Thoracic aorta (tissue), 2 donors: ENCODE measurements at regions not wholly inside any gene's neighbourhood (a gene's known extent, or its start where the extent isn't known, plus 50 kb on each side); places are given as distances from the start of the nearest gene placed in this dataset.
"Not testable (repeated sequence)": the region's sequence is repeated elsewhere in the genome, so short reads cannot be mapped to it uniquely, and the experiment has no call there.

ENCODE experiments used
- ATAC-seq: fragments of 150-250 bp; one replicate; pipeline ENCODE4 v1.8.0; 2017; ENCODE audit warnings: low read depth; ENCODE audit not compliant: insufficient number of reproducible peaks, low FRiP score
- DNase-seq: peaks from one replicate; pipeline ENCODE4 v3.0.0-alpha.2; 2020; ENCODE audit warnings: low spot score
- H3K27ac ChIP-seq, 2 donors: fragments of 200-600 bp; sonication (generic); 1 replicate in 1 of 2; 2 replicates in 1 of 2; pipeline ENCODE4 v1.5.1; 2016; ENCODE audit warnings: mild to moderate bottlenecking in 2 of 2, moderate library complexity in 2 of 2
- H3K27me3 ChIP-seq: fragments of 200-600 bp; sonication (generic); replicated peaks from 2 replicates; pipeline ENCODE4 v1.6.0; 2016; ENCODE audit warnings: mild to moderate bottlenecking; ENCODE audit not compliant: insufficient read depth
- H3K36me3 ChIP-seq: fragments of 200-600 bp; sonication (generic); one replicate; pipeline ENCODE4 v1.5.1; 2016
- H3K4me1 ChIP-seq, 2 donors: fragments of 200-600 bp; sonication (generic); 1 replicate in 1 of 2; 2 replicates in 1 of 2; pipeline versions ENCODE4 v1.5.1 to v1.6.0; 2016; ENCODE audit warnings: low read depth in 2 of 2, mild to moderate bottlenecking in 1 of 2; ENCODE audit not compliant: control insufficient read depth in 1 of 2
- H3K4me3 ChIP-seq: fragments of 200-600 bp; sonication (generic); 2 replicates; pipeline ENCODE4 v1.5.1; 2016; ENCODE audit warnings: mild to moderate bottlenecking
- H3K9me3 ChIP-seq: fragments of 200-600 bp; sonication (generic); 2 replicates; pipeline ENCODE4 v1.5.1; 2016
- TF ChIP-seq, protein P1 (sequence below): fragments of 200-600 bp; sonication (generic); IDR thresholded peaks from one replicate; pipeline ENCODE4 v1.5.1; 2019; ENCODE audit warnings: antibody characterized with exemption

DNA sequence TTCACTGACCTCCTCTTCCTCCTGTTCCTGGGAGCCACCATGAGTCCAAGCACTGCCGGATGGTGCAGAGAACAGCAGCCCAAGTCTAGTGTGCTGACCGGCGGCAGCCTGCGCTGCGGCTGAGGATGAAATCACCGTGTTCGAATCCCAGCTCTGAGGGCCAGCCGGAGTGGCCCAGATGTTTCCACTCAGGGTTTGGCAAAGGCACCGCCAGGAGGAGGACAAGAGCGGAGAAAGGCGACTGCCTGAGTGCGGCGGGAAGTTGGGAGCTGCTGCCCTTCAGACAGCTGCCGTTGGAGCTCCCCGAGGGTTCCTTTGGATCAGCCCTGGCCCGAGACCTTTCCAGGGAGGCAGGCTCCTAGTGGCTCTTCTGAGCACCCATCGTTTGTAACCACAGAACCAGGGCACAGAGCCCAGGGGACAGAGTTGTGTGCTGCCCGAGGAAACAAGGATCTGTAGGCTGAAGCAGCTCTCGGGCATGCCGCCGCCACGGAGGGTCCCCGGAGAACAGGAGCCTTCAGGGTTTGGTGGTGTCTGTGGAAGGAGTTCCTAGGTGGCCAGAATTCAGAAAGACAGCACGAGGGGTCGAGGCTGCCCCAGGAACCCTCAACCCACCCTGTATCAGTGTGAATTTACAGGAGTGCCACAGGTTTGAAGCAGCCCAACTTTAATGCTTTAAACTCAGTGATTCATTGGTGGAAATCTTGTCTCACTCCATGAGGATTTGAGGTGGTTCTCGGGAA is 115.6 kb upstream of the COL5A1 start:
- TF ChIP-seq, protein P1, sequence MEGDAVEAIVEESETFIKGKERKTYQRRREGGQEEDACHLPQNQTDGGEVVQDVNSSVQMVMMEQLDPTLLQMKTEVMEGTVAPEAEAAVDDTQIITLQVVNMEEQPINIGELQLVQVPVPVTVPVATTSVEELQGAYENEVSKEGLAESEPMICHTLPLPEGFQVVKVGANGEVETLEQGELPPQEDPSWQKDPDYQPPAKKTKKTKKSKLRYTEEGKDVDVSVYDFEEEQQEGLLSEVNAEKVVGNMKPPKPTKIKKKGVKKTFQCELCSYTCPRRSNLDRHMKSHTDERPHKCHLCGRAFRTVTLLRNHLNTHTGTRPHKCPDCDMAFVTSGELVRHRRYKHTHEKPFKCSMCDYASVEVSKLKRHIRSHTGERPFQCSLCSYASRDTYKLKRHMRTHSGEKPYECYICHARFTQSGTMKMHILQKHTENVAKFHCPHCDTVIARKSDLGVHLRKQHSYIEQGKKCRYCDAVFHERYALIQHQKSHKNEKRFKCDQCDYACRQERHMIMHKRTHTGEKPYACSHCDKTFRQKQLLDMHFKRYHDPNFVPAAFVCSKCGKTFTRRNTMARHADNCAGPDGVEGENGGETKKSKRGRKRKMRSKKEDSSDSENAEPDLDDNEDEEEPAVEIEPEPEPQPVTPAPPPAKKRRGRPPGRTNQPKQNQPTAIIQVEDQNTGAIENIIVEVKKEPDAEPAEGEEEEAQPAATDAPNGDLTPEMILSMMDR: no peak
- no peak for DNase-seq

GRCh38 chr9:134526584-134527477 is 114.8 kb upstream of the COL5A1 start:
- Histone ChIP-seq H3K4me1 (no peaks in the 10 kb centered on the region), H3K4me3 (no peak overlapping the region), H3K27ac (no peak overlapping the region), H3K36me3 (no peaks in the 10 kb centered on the region), H3K9me3 (peaks cover 8% of the 10 kb centered on the region), H3K27me3 (no peaks in the 10 kb centered on the region)
- ATAC-seq (no peak), DNase-seq (no peak)
- TF ChIP-seq, protein P1: no peak

More for the DNA sequence above, 115.6 kb upstream of the COL5A1 start:
- Histone ChIP-seq H3K27ac (no peak overlapping the region), H3K9me3 (peaks cover 8% of the 10 kb centered on the region), H3K27me3 (no peaks in the 10 kb centered on the region), H3K4me1 (no peaks in the 10 kb centered on the region), H3K36me3 (no peaks in the 10 kb centered on the region), H3K4me3 (no peak overlapping the region)
- ATAC-seq: no peak

- Histone ChIP-seq H3K4me3 (no peak overlapping the region), H3K27me3 (no peaks in the 10 kb centered on the region), H3K27ac (no peak overlapping the region), H3K9me3 (peaks cover 8% of the 10 kb centered on the region), H3K36me3 (no peaks in the 10 kb centered on the region), H3K4me1 (no peaks in the 10 kb centered on the region)
- no peak for DNase-seq
- TF ChIP-seq, protein P1: no peak
- no peak for ATAC-seq
Measured at GRCh38 chr9:134530724-134531123, 110.9 kb upstream of the COL5A1 start.

DNA sequence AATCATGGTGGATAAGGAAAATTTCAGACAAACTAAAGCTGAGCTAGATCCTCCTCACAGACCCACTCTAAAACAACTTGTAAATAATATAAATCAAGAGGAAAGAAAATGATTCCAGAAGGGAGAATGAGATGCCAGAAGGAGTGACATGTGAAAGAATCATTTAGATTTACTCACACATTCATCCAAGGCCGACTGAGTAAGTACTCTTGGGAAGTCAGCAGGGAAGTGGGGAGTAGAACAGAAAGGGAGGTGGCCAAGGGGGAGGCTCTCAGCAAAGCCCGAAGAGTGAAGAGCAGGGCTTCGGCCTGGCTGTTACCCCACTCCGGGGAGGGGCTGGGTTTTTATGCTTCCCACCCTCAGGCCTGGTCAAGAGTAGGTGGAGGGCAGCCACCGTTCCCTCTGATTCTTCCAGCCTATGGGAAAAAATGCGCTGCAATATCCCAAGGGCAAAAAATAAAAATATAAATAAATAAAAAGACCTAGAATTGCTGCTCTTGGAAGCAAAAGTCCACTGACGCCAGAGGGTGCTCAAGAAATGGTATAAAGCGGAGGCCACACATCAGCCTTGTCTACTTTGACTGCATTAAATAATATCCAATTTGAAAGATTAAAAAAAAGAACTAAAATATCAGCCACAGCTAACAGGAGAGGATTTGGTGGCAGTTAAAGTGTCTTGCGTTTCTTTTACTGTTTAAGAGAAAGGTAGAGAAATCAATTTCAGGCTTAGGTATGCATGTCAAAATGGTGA is 110.2 kb upstream of the COL5A1 start:
- DNase-seq (no peak), ATAC-seq (no peak)
- Histone ChIP-seq H3K9me3 (peaks cover 8% of the 10 kb centered on the region), H3K4me1 (no peaks in the 10 kb centered on the region), H3K4me3 (no peak overlapping the region), H3K36me3 (no peaks in the 10 kb centered on the region), H3K27ac (no peak overlapping the region), H3K27me3 (no peaks in the 10 kb centered on the region)
- TF ChIP-seq, protein P1: no peak

DNA sequence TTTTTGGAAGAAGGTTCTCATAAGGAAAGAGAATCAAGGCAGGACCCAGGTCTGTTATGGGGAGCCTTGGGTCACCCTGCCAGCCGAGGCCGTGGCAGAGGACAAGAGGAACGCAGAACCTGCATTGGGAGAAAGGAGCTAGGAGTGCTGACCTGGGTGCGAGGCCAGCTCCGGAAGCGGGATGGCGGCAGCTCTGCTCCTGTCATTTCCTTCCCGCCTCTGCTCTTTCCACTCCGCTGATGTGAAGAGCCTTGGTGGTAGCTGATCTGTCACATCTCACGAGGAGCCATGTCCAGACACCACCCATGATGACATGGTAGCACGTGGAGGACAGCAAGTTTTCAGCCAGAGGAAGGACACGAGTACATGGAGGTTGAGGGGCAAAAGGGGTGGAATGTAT is 109.5 kb upstream of the COL5A1 start:
- TF ChIP-seq, protein P1: no peak
- ATAC-seq (no peak), DNase-seq (no peak)
- Histone ChIP-seq H3K27ac (no peak overlapping the region), H3K36me3 (no peaks in the 10 kb centered on the region), H3K4me3 (no peak overlapping the region), H3K9me3 (peaks cover 8% of the 10 kb centered on the region), H3K27me3 (no peaks in the 10 kb centered on the region), H3K4me1 (no peaks in the 10 kb centered on the region)

DNA sequence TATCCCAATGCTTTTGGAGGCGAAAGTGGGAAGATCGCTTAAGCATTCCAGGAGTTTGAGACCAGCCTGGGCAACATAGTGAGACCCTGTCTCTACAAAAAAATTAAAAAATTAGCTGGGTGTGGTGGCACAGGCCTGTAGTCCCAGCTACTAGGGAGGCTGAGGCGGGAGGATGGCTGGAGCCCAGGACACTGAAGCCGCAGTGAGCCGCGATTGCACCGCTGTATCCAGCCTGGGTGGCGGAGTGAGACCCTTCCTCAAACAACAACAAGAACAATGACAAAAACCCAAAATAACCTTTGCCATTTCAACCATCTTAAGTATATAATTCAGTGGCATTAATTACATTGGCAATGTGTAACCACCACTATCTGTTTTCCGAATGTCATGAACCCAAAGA is 108.9 kb upstream of the COL5A1 start:
- not testable (repeated sequence) for H3K27ac ChIP-seq, H3K27me3 ChIP-seq, H3K4me3 ChIP-seq, H3K9me3 ChIP-seq, H3K36me3 ChIP-seq, ATAC-seq, H3K4me1 ChIP-seq, DNase-seq
